Nephron (organoid): ENCODE measurements at regions not wholly inside any gene's neighbourhood (a gene's known extent, or its start where the extent isn't known, plus 50 kb on each side); places are given as distances from the start of the nearest gene placed in this dataset.

Experiments used
- H3K27ac Mint-ChIP-seq, 3 experiments: 2 replicates each; pipeline ENCODE4 v1.8.0; 2020; ENCODE audit warnings: mixed read lengths in 3 of 3, mild to moderate bottlenecking in 2 of 3, moderate library complexity in 1 of 3
- H3K27me3 Mint-ChIP-seq: 2 replicates; pipeline ENCODE4 v1.8.0; 2021; ENCODE audit warnings: low read depth, mild to moderate bottlenecking, moderate library complexity, mixed read lengths
- H3K36me3 Mint-ChIP-seq: 2 replicates; pipeline ENCODE4 v1.8.0; 2020; ENCODE audit warnings: low read depth, mixed read lengths
- H3K4me1 Mint-ChIP-seq: 2 replicates; pipeline ENCODE4 v1.8.0; 2020; ENCODE audit warnings: mixed read lengths
- H3K4me3 Mint-ChIP-seq, 3 experiments: 2 replicates each; pipeline ENCODE4 v1.8.0; 2020; ENCODE audit warnings: mild to moderate bottlenecking in 3 of 3, mixed read lengths in 3 of 3, moderate library complexity in 2 of 3
- H3K9me3 Mint-ChIP-seq: 2 replicates; pipeline ENCODE4 v1.8.0; 2020; ENCODE audit warnings: mixed read lengths
- TF ChIP-seq, protein P1 (sequence below), 3 experiments: fragments of 200-600 bp; sonication (generic); IDR thresholded peaks; one replicate each; pipeline ENCODE4 v1.5.0; 2021; ENCODE audit warnings: antibody characterized with exemption in 3 of 3; ENCODE audit not compliant: unreplicated experiment in 3 of 3

GRCh38 chr11:110929129-110929528 lies 216.9 kb upstream of the ARHGAP20 start:
- Mint-ChIP-seq H3K4me3 (no peak overlapping the region), H3K36me3 (no peaks in the 10 kb centered on the region), H3K27me3 (no peaks in the 10 kb centered on the region), H3K9me3 (peaks cover 7% of the 10 kb centered on the region), H3K4me1 (peaks cover 12% of the 10 kb centered on the region), H3K27ac (no peak overlapping the region)
- TF ChIP-seq, protein P1, sequence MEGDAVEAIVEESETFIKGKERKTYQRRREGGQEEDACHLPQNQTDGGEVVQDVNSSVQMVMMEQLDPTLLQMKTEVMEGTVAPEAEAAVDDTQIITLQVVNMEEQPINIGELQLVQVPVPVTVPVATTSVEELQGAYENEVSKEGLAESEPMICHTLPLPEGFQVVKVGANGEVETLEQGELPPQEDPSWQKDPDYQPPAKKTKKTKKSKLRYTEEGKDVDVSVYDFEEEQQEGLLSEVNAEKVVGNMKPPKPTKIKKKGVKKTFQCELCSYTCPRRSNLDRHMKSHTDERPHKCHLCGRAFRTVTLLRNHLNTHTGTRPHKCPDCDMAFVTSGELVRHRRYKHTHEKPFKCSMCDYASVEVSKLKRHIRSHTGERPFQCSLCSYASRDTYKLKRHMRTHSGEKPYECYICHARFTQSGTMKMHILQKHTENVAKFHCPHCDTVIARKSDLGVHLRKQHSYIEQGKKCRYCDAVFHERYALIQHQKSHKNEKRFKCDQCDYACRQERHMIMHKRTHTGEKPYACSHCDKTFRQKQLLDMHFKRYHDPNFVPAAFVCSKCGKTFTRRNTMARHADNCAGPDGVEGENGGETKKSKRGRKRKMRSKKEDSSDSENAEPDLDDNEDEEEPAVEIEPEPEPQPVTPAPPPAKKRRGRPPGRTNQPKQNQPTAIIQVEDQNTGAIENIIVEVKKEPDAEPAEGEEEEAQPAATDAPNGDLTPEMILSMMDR (IDR thresholded peaks at IDR 0.05; ENCODE audit: unreplicated experiment in 3 of 3) = no peak

- Mint-ChIP-seq H3K27me3 (no peaks in the 10 kb centered on the region), H3K27ac (no peak overlapping the region), H3K4me1 (peaks cover 12% of the 10 kb centered on the region), H3K9me3 (peaks cover 7% of the 10 kb centered on the region), H3K36me3 (no peaks in the 10 kb centered on the region), H3K4me3 (no peak overlapping the region)
- TF ChIP-seq, protein P1 (IDR thresholded peaks at IDR 0.05; ENCODE audit: unreplicated experiment in 3 of 3) = no peak
Observed at GRCh38 chr11:110928391-110928790, 216.2 kb upstream of the ARHGAP20 start.

GRCh38 chr11:110921742-110922521 lies 209.7 kb upstream of the ARHGAP20 start:
- Mint-ChIP-seq H3K27ac (peak overlapping the region; percentile 89 to 94 (median 91)), H3K36me3 (no peaks in the 10 kb centered on the region), H3K27me3 (peaks cover 3% of the 10 kb centered on the region), H3K4me3 (peak overlapping the region in 1 of 3 experiments; percentile 26), H3K9me3 (peaks cover 10% of the 10 kb centered on the region), H3K4me1 (peaks cover 54% of the 10 kb centered on the region)
- TF ChIP-seq, protein P1 (IDR thresholded peaks at IDR 0.05; ENCODE audit: unreplicated experiment in 3 of 3) = no peak

GRCh38 chr11:110919241-110919922 lies 207.1 kb upstream of the ARHGAP20 start:
- Mint-ChIP-seq H3K4me1 (peaks cover 45% of the 10 kb centered on the region), H3K36me3 (no peaks in the 10 kb centered on the region), H3K27me3 (peaks cover 3% of the 10 kb centered on the region), H3K27ac (peak overlapping the region in 2 of 3 experiments; percentile 41 to 45), H3K4me3 (no peak overlapping the region), H3K9me3 (peaks cover 3% of the 10 kb centered on the region)
- TF ChIP-seq, protein P1 (IDR thresholded peaks at IDR 0.05; ENCODE audit: unreplicated experiment in 3 of 3) = no peak

DNA sequence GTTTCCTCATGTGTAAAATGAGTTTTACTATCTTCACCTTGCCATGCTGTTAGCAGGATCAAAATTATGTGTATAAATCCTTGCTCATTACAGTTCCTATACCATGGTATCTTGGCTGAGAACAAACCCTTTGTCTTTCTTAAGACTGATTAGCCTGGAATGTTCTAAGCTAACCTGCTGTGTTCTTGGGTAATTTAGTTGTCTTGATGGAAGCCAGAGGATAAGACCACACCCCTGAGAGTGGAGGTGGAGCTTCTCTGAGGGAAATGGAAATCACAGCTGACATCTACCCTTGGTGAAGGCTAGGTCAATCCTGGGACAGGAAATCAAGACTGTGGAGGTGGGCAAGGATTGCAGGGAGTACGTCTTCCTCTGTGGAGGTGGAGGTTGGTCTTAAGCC lies 206.1 kb upstream of the ARHGAP20 start:
- peaks cover 48% of the 10 kb centered on the region for H3K4me1 Mint-ChIP-seq
- no peak overlapping the region for H3K4me3 Mint-ChIP-seq
- TF ChIP-seq, protein P1 (IDR thresholded peaks at IDR 0.05; ENCODE audit: unreplicated experiment in 3 of 3) = no peak
- H3K9me3 Mint-ChIP-seq = peaks cover 3% of the 10 kb centered on the region
- no peaks in the 10 kb centered on the region for H3K36me3 Mint-ChIP-seq
- H3K27ac Mint-ChIP-seq = peak overlapping the region in 2 of 3 experiments; percentile 72 to 73
- H3K27me3 Mint-ChIP-seq = peaks cover 3% of the 10 kb centered on the region
